HG02678 (cell line): ENCODE measurements at regions not wholly inside any gene's neighbourhood (a gene's known extent, or its start where the extent isn't known, plus 50 kb on each side); places are given as distances from the start of the nearest gene placed in this dataset.

Experiments used
- ATAC-seq: cut with Tn5 transposase; IDR thresholded peaks from one replicate; pipeline ENCODE4 v1.9.1; 2021; ENCODE audit warnings: mild to moderate bottlenecking, moderate library complexity; ENCODE audit not compliant: unreplicated experiment

DNA sequence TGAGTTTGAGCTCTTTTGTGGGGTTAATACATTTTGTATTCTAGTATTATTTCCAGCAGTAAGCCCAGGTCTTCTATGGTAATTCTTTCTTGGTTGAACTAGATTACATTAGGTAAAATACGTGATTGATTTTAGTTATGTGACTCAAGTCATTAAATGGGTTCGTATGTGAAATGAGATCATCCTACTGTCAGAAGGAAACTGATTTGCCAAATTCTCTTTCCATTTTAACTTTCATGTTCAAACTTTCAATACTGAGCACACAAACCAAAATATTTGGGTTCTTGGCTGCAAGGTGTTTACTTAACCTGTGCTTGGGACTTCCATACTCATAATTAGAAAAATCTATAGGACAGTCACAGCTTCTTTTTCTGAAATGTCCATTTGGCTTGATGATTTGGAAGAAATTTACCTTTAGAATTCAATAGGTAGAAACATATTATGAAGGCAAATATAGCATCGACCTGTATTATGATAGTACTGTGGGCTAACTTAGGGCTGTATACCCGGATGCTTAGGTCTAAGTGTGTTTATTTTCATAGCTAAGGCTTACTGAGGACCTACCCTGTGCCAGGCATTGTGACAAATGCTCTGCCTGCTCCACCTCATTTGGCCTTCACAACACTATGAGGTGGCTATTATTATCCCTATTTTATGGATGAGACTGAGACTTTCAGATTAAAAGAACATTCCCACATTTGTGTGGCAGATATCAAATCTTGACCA is 631.8 kb upstream of the GRM7 start:
- no peak for ATAC-seq

DNA sequence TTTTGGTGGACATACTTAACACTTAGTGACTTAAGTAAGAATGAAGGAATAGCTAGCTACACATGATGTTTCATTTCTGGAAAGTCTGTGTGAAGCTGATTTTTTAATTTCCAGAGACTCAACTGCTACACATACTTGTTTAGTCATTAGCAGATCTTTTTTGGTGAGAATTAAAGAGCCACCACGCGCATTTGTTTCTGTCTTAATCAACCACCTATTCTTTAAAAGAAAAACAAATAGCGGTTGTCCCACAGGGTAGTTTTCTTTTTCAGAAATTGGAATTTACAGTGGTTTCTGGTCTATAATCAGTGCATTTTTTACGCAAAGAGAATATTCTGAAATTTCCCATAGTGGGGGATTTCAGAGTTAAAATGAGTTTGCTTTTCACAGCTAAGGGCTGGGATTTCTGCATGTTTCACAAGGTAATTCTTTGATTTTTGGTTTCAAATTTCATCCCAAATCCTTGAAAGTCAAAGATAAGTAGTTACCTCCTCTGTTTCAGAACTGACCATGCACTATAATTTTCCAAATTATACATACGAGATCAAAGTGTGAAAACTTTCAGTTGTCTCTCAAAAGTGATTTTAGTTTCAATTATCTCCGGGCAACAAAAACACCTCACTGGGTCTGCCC is 631.0 kb upstream of the GRM7 start:
- no peak for ATAC-seq

DNA sequence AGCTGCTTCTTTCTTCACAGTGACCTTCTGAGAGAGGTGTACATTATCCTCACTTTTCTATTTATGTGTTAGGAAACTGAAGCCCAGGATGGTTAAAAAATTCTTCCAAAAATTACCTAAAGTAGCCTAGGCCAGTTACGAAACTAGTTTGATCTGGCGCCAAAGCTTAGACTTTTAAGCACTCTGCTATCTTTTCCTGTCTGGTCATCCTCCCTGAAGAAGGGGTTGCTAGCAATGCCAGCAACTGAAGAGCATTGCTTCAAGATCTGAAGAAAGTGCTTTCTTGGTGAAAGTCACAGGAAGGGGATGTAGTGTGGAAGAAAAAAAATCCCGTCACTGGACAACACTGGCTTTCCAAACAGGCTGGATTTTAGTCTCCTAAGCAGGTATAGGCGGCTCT is 618.8 kb upstream of the GRM7 start:
- ATAC-seq: no peak

DNA sequence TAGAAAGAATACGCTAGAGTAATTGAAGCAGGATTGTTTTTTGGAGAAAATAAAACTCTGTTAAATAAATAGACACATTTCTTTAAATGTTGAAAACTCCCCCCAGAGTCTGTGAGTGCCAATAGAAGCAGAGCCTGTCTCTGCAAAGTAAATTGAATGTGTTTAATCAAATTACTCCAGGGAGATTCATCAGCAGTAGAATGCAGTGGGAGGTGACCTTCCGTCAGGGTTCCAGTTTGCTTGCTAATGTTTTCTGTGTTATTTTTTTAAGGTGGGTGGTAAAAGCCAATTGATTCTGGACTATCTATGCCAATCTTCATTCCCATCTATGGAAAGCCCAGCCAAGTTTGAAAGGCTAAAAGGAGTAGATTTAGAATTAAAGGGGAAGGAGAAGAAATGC is 612.4 kb upstream of the GRM7 start:
- ATAC-seq: no peak

DNA sequence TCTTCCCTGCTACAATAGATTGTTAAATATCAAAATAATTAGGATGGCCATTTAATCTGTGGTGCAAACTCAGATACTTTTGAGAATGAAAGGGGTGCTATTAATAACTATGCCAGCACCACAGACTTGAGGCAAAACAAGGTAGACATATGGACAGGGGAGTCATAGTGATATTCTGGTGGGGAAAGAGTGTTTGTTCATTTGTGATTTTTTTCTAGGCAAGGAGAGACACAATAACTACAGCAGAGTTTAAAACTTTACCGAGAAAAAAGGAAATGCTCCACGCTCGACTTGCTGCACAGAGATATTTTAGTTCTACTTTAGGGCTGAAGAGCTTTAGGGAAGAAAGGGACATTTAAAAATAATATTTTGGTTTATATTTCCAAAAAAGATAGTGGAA is 611.2 kb upstream of the GRM7 start:
- ATAC-seq: peak; percentile 48

DNA sequence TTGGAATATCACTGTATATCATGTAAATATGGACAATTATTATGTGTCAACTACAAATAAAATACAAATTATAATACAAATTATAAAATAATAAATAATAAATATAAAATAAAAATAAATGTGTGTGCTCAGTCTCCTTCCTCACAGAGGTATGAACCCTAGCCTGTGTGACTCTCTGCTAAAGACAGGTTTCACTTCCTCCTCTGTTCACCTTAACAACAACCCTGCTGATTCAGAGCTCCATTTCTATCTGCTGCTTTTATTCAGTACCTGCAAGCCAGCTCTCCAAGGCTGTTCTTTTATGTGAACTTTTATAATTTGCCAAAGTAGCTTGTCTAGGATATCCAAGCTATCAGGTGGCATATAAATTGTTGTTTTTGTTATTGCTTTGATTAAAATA is 610.7 kb upstream of the GRM7 start:
- peak; percentile 95 for ATAC-seq

DNA sequence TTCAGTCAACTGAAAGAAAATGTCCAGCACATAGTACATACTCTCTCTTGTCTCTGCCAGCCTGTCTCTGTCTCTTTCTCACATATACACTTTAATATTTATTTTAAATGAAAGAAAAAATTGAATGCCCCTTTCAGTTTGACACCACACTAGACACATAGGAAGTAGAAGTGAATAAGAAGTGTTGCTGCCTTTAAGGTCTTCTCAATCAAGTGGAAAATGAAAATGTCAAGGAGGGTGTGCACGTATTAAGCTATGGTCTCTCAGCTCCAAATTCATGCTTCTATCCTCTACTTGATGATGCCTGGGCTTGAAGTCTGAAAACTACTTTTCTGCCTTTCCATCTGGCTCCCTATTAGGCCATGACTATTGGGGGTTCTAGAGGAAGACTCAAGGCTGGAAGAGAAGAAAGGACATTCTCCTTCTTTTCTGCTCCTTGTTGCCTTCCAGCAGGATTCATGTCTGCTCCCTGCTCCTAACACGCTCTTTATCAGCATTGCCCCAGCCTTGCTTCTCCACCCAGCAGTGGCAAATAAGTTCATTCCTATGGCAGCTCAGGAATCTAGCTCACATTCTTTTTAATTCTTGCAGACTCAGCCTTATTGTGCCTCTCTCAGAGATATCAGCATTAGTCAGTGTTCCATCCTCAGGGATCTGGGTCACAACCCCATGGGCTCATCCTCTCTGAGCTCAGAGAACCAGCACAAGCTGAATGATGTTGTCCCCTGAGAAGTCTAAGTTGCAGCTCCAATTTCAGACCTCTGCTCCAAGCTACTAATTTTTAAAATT is 609.1 kb upstream of the GRM7 start:
- no peak for ATAC-seq

DNA sequence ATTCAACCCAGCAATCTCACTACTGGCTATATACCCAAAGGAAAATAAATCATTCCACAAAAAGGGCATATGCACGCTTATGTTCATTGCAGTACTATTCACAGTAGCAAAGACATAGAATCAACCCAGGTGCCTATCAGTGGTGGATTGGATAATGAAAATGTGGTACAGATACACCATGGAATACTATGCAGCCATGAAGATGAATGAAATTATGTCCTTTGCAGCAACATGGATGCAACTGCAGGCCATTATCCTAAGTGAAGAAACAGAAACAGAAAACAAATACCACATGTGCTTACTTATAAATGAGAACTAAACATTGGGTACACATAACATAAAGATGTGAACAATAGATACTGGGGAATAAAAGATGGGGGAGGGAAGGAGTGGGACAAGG is 606.4 kb upstream of the GRM7 start:
- ATAC-seq: no peak

DNA sequence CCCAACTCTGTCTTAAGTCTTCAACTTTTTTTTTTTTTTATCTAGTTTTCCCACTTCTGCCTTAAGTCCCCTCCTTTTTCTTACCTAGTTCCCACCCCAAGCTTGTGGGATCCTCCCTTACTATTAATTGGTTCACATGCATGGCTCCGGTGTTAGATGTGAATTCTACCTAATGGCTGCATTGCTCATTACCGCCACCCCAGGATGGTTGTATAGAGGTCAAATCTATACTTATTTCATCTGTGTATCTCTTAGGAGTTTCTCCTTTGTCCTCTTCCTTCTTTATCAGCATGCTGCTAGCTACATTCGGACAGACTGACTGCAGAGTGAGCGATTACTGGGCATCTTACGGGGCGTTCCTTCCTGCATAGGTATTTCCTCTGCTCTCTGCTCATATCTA is 605.7 kb upstream of the GRM7 start:
- no peak for ATAC-seq

DNA sequence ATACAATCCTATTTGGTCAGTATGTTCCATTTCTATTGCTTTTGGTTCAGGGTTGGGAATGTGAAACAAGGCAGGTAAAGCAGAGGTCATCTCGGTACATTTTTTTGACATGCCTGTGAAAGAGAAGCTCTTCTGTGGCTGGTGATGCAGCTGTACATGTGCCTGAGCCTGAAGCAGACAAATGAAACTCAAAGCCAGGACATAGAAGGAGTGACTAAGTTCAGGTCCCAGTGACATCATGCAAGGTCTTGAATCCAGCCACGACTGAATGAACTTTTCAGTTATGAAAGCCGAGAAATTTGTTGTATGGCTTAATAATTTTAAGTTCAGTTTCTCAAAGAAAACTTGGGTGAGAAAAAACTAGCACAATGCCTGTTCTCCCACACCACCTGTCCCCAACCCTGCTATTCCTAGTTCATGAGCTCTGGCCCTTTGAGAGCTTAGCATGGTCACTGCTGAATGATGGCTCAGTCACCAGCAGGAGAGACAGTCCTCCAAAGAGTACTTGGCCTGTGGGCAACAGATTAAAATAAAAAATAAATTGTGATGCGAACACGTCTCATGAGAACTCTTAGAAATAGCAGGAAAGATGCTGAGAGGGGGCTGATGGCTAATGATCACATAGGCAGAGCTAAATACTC is 600.2 kb upstream of the GRM7 start:
- ATAC-seq: no peak

DNA sequence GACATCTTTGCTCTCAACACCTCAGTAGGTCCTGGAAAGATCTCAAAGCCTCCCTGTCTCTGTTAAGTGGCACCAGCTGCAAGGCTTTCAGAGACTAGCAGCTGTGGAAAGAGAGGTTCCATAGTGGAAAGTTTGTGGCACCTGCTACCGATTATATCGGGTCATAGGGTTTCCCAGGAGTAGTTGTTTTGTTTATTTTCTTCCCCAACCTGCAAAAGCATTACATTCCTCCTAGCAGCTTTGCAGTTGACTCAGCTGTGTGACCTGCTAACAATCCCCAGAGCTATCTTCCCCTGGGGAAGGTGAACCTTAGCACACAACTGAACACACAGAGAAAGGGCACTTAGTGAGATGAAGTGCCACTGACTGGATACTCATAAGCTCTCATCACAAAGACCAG is 598.9 kb upstream of the GRM7 start:
- no peak for ATAC-seq

DNA sequence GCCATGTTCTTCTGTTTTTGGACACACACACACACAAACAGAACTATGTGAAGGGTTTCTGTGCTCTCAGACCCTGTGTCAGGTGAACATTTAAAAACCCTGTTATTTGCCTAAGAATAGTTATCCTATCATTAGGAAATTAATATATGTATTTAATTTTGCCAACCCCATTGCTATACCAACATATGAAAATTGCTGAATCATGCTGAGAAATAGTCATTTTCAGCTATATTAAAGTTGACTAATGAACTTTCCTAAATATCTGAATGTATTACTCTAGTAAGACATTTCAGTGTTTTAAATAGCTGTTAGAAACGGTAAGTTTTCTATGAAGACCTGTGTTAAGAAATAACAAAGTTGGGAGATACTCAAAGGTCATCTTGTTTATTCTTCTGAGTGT is 596.9 kb upstream of the GRM7 start:
- no peak for ATAC-seq

DNA sequence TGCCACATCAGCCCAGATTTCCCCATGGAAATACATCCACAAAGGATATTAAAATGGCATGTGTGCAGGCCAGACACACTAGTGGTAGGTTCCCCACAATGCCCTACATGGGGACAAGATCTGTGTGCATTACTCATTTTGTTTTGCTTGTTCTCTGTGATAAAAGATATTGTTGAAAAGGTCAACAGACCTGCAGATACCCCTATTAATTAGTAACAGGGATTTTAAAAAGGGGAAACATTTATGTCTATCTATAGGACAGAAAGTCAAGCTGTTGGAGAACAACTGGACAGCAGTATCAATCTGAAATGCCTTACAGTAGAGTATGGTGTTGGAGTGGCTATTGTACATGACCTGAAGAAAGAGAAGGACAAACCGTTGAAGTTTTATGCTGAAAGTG is 596.0 kb upstream of the GRM7 start:
- ATAC-seq: no peak

DNA sequence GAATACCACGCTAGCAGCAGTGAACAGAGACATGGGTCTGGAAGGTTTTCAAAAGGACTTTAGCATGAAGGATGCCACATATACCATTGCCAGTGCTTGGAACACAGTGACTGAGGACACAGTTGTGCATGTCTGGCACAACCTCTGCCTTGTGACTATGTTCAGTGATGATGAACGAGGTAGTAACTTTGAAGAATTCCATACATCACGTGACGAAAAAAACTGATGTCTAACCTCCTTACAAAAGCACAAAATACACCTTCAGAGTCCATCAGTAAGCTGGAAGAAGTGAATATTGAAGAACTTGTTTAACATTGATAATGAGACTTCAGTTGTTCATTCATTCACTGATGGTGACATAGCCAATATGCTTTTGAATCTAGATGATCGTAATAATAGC is 594.8 kb upstream of the GRM7 start:
- ATAC-seq: no peak

DNA sequence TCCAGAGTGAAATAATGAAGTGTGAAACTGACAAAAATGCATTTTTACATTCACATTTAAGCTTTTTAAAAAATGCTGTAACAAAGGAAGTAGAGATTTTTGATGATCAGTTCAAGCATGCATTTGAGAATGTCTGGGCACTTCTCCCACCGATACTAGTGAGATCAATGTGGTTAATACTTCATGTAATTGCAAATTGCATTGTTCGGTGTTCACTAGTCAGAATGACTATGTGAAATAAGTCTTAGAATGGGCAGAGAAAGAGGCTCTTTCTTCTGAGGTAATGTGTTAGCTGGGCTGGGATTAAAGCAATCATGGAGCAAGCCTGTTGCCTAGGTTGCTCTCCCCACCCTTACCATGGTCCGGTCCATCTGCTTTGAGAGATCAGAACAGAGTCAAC is 587.0 kb upstream of the GRM7 start:
- no peak for ATAC-seq

DNA sequence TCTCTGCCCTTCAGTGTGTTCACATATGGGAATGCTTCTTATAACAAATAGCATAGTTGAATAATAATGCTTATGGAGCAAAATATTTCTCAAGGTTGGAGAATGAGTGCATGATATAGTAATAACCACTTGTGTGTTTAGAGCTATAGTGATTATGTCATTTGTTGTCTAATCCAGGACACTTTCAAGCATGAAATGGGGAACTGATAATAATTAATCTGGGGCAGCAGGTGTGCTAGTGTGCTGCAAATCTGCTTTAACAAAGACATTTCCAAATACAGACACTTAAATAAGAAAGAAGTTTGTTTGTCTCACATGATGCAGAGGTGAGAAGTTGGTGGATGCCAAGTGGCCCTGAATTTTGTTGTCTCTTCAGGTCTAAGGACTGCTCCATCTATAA is 579.3 kb upstream of the GRM7 start:
- ATAC-seq: no peak

DNA sequence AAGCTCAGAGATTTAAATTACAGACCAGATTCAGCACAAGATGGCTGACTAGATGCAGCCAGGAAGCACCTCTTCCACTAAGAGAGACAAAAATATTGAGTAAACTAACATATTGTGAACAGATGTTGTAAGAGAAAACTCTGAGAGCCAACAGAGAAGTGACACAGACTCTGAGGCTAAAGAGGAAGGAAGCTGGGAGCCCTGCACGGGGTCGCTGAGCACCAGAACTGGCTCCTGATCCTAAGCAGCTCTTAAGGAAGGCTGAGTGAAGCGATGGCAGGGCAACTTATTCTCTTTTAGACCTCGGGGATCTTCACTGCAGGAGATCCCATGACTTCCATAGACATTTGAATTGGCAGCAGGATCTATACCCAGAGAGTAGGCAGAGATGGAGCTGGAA is 578.0 kb upstream of the GRM7 start:
- no peak for ATAC-seq

DNA sequence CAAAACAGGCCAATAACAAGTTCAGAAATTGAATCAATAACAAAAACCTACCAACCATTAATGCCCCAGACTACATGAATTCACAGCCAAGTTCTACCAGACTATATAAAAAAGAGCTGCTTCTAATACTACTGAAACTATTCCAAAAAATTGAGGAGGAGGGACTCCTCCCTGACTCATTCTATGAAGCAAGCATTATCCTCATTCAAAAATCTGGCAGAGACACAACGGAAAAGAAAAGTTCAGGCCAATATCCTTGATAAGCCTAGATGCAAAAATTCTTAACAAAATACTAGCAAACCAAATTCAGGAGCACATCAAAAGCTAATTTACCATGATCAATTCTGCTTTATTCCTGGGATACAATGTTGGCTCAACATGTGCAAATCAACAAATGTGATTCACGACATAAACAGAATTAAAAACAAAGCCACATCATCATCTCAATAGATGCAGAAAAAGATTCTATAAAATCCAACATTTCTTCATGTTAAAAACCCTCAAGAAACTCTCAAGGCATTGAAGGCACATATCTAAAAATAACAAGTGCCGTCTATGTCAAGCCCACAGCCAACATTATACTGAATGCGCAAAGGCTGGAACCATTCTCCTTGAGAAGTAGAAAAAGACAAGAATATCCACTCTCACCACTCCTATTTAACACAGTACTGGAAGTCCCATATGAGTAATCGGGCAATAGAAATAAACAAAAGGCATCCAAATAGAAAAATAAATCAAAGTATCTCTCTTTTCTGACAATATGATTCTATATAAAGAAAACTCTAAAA is 573.6 kb upstream of the GRM7 start:
- no peak for ATAC-seq

DNA sequence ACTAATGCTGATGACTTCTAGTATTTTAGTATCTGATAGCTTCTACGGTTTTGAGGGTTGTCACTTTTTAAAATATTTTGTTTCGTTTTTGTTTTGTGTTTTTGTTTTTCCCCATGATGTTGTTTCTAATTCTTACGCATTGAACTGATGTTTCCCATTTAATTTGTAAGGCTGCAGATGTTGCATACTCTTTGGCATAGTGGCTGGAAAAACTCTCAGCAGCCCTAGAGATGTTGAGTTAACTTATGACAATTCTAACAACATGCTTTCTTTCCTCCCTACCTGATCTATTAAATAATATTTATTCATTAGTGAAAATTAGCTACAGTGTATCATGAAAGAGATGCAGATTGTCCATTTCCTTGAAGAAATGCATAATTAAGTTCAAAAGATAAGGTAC is 559.3 kb upstream of the GRM7 start:
- no peak for ATAC-seq

DNA sequence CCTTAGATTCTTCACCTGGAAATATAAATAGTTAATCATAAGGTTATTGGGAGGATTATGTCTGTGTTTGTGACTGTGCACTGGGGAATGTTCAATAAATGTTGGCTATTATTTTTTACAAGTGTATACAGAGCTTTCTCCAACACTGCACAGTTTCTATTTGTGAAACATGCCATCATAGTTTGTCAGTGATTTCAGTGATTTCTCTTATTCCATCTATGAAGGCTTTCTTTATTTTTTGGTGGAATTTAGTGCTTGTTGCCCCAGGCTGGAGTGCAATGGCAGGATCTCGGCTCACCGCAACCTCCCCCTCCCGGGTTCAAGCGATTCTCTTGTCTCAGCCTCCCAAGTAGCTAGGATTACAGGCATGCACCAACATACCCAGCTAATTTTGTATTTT is 545.0 kb upstream of the GRM7 start:
- no peak for ATAC-seq

DNA sequence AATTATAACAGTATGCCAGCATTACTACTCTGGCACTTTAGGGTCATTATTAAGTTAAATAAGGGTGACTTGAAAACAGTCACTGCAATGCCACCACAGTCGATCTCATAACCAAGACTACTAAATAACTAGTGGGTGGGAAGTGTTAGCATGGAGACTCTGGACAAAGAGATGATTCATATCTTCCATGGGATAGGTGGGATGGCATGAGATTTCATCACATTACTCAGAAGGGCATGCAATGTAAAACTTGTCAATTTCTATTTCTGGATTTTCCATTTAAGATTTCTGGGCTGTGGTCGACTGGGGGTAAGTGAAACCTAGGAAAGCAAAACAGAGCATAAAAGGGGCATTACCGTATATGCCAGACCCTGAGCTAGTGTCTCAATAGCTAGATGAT is 538.9 kb upstream of the GRM7 start:
- no peak for ATAC-seq
